ENCODE measurements at regions not wholly inside any gene's neighbourhood (a gene's known extent, or its start where the extent isn't known, plus 50 kb on each side); places are given as distances from the start of the nearest gene placed in this dataset.
"Not testable (repeated sequence)": the region's sequence is repeated elsewhere in the genome, so short reads cannot be mapped to it uniquely, and the experiment has no call there.

DNA sequence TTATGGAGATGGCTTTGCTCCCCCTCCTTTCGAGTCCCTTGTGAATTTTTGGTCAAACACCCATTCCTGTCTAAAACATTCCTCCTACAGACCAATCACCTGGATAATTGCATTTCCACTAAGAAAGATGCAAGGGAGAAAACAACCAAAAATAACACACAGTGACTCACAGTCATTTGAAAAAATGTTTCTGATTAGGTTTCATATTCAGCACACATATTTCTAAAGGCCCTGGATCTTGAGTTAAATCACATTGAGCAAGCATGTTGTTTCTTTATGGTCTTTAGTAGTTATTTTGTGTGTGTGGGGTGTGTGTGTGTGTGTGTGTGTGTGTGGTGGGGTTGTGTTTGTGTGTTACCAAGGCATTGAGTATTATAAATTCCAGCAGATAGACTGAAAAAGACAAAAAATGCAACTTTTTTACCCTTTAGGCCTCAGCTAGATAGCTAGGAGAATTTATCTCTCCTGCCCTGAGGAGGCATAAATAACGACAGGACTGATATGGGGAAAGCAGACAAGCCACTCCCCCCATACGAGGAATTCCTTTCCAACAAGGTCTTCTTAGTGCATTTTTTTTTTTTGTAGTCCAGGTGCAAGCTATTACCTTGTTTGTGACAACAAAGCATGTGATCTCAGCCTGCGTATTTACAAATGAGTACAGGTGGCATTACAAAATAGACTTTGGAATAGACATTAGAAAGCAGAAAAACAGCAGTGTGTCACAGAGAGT is 265.4 kb upstream of the ADGRL3 start:
- DNase-seq: no peak

GRCh38 chr4:60938181-60938580 is 261.9 kb upstream of the ADGRL3 start:
- DNase-seq: no peak

DNA sequence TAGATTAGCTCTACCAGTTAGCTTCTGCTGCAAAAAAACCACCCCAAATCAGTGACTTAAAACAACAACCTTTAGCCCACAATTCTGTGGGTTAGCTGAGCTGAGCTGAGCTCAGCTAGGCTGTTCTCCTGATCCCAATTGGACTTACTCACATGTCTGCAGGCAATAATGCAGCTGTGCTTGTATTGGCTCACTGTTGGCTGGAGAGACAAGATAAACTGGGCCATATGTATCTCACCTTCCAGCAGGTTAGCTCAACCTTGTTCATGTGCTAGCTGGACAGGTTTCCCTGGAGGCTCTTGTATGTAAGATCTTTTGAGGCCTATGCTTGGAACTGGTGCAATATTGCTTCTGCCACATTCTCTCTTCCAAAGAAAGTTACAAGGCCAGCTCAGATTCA is 261.5 kb upstream of the ADGRL3 start:
- DNase-seq: no peak

- DNase-seq: no peak
Measured at GRCh38 chr4:60944060-60944459, 256.1 kb upstream of the ADGRL3 start.

DNA sequence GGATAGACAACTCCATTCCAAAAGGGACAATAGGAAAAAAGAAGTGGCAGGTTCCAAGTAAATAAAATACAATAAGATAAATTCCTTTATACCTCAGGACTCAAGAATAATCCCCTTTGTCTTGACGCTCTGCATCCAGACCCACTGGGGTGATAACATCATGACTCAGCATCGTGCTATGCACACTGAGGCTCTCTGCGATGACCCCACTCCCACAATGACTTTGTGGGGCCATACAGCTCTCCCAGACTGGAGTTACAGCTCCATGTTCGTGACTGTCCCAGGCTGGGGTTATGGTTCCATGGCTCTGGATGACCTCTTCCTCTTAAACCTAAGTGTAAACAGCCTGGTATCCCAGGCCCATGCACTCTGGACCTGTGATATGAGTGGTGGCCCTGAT is 254.5 kb upstream of the ADGRL3 start:
- no peak for DNase-seq

- DNase-seq: no peak
Measured at GRCh38 chr4:60948008-60948407, 252.1 kb upstream of the ADGRL3 start.

DNA sequence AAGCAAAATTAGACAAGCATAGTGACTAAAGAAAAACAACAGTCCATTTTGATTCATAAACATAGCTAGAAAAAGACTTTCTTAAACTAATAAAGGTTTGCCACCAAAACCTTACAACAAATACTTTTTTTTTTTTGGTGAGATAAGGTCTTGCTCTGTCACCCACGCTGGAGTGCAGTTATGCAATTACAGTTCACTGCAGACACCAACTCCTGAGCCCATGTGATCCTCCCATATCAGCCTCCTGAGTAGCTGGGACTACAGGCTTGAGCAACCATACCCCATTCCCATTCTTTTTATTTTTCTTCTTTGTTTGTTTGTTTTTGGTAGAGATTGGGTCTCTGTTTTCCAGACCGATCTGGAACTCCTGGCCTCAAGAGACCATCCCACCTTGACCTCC is 247.2 kb upstream of the ADGRL3 start:
- DNase-seq: no peak

- DNase-seq: no peak
Measured at GRCh38 chr4:60953826-60954225, 246.3 kb upstream of the ADGRL3 start.

- DNase-seq: no peak
Measured at GRCh38 chr4:60962286-60962685, 237.8 kb upstream of the ADGRL3 start.

DNA sequence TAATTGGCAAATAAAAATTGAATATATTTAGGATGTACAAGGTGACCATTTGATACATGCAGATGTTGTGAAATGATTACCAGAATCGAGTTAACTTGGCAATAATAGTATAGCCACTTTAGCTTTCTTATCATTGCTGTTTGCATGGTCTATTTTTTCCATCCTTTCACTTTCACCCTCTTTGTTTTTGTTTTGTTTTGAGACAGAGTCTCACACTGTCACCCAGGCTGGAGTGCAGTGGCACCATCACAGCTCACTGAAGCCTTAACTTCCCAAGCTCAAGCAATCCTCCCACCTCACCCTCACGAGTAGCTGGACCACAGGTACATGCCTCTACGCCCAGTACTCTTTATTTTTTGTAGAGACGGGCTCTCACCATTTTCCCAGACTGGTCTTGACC is 218.6 kb upstream of the ADGRL3 start:
- no peak for DNase-seq

- no peak for DNase-seq
Measured at GRCh38 chr4:60989141-60989540, 211.0 kb upstream of the ADGRL3 start.

- no peak for DNase-seq
Measured at GRCh38 chr4:60992037-60992436, 208.1 kb upstream of the ADGRL3 start.

- DNase-seq: no peak
Measured at GRCh38 chr4:61003301-61003700, 196.8 kb upstream of the ADGRL3 start.

DNA sequence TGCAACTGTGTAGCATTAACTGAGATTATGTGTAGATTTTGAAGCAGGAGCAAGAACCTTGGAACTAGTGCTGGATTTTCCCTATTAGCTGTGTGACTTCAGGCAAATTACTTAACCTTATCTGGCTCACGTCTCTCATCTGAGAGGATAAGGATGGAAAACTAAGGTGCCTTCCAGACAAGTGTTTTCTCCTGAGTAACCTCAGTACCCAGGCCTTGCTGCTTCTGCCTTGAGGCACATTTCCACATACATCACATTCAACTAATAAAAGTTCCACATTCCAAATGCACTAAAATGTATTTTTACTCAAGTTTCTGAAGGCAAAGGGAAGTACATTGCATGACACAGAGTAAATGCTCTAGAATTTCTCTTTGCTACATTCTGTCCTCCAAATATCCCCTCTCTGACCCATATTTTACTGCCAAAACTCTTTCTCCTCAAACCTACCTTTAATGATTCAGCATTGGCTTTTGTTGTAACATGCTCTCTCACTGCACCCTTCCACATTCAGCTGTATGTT is 195.4 kb upstream of the ADGRL3 start:
- no peak for DNase-seq

GRCh38 chr4:61011051-61011450 is 189.1 kb upstream of the ADGRL3 start:
- no peak for DNase-seq

DNA sequence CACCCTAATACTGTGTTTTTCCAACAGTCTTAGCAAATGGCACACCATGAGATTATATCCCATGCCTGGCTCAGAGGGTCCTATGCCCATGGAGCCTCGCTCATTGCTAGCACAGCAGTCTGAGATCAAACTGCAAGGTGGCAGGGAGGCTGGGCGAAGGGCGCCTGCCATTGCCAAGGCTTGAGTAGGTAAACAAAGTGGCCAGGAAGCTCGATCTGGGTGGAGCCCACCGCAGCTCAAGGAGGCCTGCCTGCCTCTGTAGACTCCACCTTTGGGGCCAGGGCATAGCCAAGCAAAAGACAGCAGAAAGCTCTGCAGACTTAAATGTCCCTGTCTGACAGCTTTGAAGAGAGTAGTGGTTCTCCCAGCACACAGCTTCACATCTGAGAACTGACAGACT is 188.2 kb upstream of the ADGRL3 start:
- DNase-seq: not testable (repeated sequence)

DNA sequence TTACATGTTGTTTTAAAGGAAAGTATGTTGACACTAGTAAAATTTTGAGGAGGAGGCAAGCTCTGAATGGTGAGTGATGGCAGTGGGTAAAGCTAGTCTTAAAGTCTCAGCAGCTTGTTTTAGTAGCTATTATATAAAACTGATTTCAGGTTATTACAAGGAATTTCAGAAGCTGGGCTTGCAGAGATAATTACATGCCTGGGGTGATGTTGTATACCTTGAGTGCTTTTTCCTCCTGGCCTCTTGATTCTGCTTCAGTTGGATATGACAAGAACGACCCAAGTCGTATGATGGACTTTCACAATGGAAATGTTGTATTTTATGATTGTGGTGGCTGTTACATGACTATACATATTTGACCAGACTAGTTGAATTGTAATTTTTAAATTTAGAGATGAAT is 175.5 kb upstream of the ADGRL3 start:
- no peak for DNase-seq

- no peak for DNase-seq
Measured at GRCh38 chr4:61027939-61028338, 172.2 kb upstream of the ADGRL3 start.

GRCh38 chr4:61036071-61036684 is 163.9 kb upstream of the ADGRL3 start:
- no peak for DNase-seq

- DNase-seq: no peak
Measured at GRCh38 chr4:61041527-61041926, 158.6 kb upstream of the ADGRL3 start.

GRCh38 chr4:61044837-61045236 is 155.3 kb upstream of the ADGRL3 start:
- DNase-seq: no peak

- no peak for DNase-seq
Measured at GRCh38 chr4:61049018-61049417, 151.1 kb upstream of the ADGRL3 start.

DNA sequence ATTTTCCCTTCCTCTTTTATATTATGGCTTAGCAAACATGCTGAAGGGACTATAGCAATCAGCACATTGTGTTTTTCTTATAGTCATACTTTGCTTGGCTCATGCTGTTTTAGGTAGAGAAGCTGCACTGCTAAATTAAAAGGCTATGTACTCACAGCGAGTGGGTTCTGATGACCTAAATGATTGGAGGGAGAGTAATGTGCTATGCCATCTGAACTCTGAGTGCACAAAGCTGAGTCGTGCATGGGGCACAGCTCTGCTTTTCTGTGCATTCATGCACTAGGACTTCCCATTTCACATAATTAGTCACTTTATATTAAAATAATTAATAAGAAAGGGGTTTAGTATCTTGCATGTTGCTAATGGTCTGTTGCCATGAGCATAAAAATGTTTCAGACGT is 132.7 kb upstream of the ADGRL3 start:
- DNase-seq: no peak

DNA sequence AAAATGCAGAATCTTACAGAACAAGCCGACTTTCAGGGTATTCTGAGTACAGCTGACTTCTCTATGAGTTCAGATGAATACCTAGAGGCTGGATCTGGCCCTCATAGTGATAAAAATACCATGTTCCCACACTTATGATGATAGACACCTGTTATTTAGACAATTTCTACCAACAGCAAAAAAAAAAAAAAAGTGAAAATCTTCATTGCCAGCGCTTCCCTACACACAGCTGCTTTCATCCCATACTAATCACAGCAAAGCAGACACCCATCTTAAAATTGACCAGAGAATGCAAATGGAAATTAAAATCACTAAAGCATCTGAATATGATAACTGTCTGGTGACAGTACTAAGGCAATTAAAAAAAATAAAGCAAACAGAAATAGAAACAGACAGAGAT is 132.1 kb upstream of the ADGRL3 start:
- DNase-seq: no peak

DNA sequence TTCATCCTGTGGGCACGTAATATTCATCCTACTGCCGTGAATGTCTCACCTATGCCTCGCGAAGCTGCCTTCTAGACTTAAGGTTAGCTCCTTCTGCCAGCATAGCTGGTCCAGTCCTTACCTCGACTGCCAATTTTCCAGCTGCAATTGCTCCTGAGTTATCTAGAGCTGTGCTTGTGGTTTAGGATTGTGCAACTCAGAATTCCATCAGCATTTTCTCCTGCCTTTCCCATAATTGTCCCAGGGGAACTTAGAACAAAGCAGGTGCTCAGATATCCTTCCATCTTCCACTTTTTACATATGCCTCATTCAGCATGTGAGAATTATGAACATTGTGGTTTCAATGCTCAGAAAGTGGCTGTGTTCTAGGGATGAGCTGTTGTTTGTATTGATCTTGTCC is 131.4 kb upstream of the ADGRL3 start:
- DNase-seq: no peak

All from NCI-H1048 (cell line).